ENCODE measurements at regions not wholly inside any gene's neighbourhood (a gene's known extent, or its start where the extent isn't known, plus 50 kb on each side); places are given as distances from the start of the nearest gene placed in this dataset.

- no peaks in the 10 kb centered on the region for H3K4me1 ChIP-seq (replicated peaks; ENCODE audit: insufficient read depth)
- H3K27ac ChIP-seq, result no peak overlapping the region
- H3K9me2 ChIP-seq (ENCODE audit: insufficient read depth), result no peaks in the 10 kb centered on the region; the same call in 1 of the 2 replicates
- no peak for DNase-seq
- no peak overlapping the region for H3K4me2 ChIP-seq
- BruUV-seq (replicated peaks), result no TSS peak
- CTCF ChIA-PET, result no interaction called here
- no peaks in the 10 kb centered on the region for H3K27me3 ChIP-seq (ENCODE audit: insufficient read depth, low read depth)
- no peak overlapping the region for H2AFZ ChIP-seq
- no peaks in the 10 kb centered on the region for H3K36me3 ChIP-seq (ENCODE audit: low read depth)
- no peak overlapping the region for H3K4me3 ChIP-seq
- H3F3A ChIP-seq (ENCODE audit: insufficient read depth, low read depth), result no peaks in the 10 kb centered on the region
- H3K9me3 ChIP-seq (ENCODE audit: insufficient read depth, low read depth), result peaks cover 4% of the 10 kb centered on the region; the same call in 1 of the 2 replicates
- H3K79me2 ChIP-seq (ENCODE audit: low read depth), result no peaks in the 10 kb centered on the region
- no peaks in the 10 kb centered on the region for H4K20me1 ChIP-seq (ENCODE audit: insufficient read depth)
- TF ChIP-seq CTCF (conservative IDR thresholded peaks at IDR 0.05), result no peak
- TF ChIP-seq EZH2 (IDR thresholded peaks at IDR 0.05; ENCODE audit: low read depth), result no peak
- intact Hi-C loops (cut with micrococcal nuclease; ENCODE audit: unreplicated experiment), result no loop called here
- POLR2A ChIA-PET (ENCODE audit: unreplicated experiment), result no interaction called here
These were observed 1475.0 kb upstream of the ZEB2 start for GRCh38 chr2:145994910-145995309.

GRCh38 chr2:145992572-145992971 lies 1472.7 kb upstream of the ZEB2 start:
- H3K9me2 ChIP-seq (ENCODE audit: insufficient read depth), result no peaks in the 10 kb centered on the region; the same call in 1 of the 2 replicates
- H3K4me1 ChIP-seq (replicated peaks; ENCODE audit: insufficient read depth), result no peaks in the 10 kb centered on the region
- H2AFZ ChIP-seq, result no peak overlapping the region
- H3K27ac ChIP-seq, result no peak overlapping the region
- H3F3A ChIP-seq (ENCODE audit: insufficient read depth, low read depth), result no peaks in the 10 kb centered on the region
- no peaks in the 10 kb centered on the region for H3K27me3 ChIP-seq (ENCODE audit: insufficient read depth, low read depth)
- no peaks in the 10 kb centered on the region for H3K36me3 ChIP-seq (ENCODE audit: low read depth)
- no peaks in the 10 kb centered on the region for H3K79me2 ChIP-seq (ENCODE audit: low read depth)
- H4K20me1 ChIP-seq (ENCODE audit: insufficient read depth), result no peaks in the 10 kb centered on the region
- peaks cover 4% of the 10 kb centered on the region; the same call in 1 of the 2 replicates for H3K9me3 ChIP-seq (ENCODE audit: insufficient read depth, low read depth)
- no peak for DNase-seq
- no TSS peak for BruUV-seq (replicated peaks)
- intact Hi-C loops (cut with micrococcal nuclease; ENCODE audit: unreplicated experiment), result no loop called here
- ChIA-PET POLR2A (ENCODE audit: unreplicated experiment) (no interaction called here), CTCF (no interaction called here)
- H3K4me2 ChIP-seq, result no peak overlapping the region
- no peak overlapping the region for H3K4me3 ChIP-seq
- no peak for TF ChIP-seq CTCF (conservative IDR thresholded peaks at IDR 0.05)
- TF ChIP-seq EZH2 (IDR thresholded peaks at IDR 0.05; ENCODE audit: low read depth), result no peak

- H3K9me3 ChIP-seq (ENCODE audit: insufficient read depth, low read depth), result no peaks in the 10 kb centered on the region
- no TSS peak for BruUV-seq (replicated peaks)
- ChIA-PET CTCF (no interaction called here), POLR2A (ENCODE audit: unreplicated experiment) (no interaction called here)
- H3K4me3 ChIP-seq, result no peak overlapping the region
- H3K27ac ChIP-seq, result no peak overlapping the region
- peaks cover 5% of the 10 kb centered on the region for H3F3A ChIP-seq (ENCODE audit: insufficient read depth, low read depth)
- H3K9me2 ChIP-seq (ENCODE audit: insufficient read depth), result no peaks in the 10 kb centered on the region
- peaks cover 25% of the 10 kb centered on the region for H3K4me1 ChIP-seq (replicated peaks; ENCODE audit: insufficient read depth)
- no peaks in the 10 kb centered on the region for H3K79me2 ChIP-seq (ENCODE audit: low read depth)
- H3K27me3 ChIP-seq (ENCODE audit: insufficient read depth, low read depth), result no peaks in the 10 kb centered on the region
- no peak for DNase-seq
- no peaks in the 10 kb centered on the region for H4K20me1 ChIP-seq (ENCODE audit: insufficient read depth)
- TF ChIP-seq EZH2 (IDR thresholded peaks at IDR 0.05; ENCODE audit: low read depth) (no peak), CTCF (conservative IDR thresholded peaks at IDR 0.05) (no peak)
- H3K36me3 ChIP-seq (ENCODE audit: low read depth), result 0 out of 2 replicates have a peak, but pooled peaks cover 3% of the 10 kb centered on the region
- intact Hi-C loops (cut with micrococcal nuclease; ENCODE audit: unreplicated experiment), result no loop called here
- H2AFZ ChIP-seq, result no peak overlapping the region
- no peak overlapping the region for H3K4me2 ChIP-seq
These were observed 1467.9 kb upstream of the ZEB2 start for GRCh38 chr2:145987793-145988192.
